ENCODE measurements at regions not wholly inside any gene's neighbourhood (a gene's known extent, or its start where the extent isn't known, plus 50 kb on each side); places are given as distances from the start of the nearest gene placed in this dataset.

DNA sequence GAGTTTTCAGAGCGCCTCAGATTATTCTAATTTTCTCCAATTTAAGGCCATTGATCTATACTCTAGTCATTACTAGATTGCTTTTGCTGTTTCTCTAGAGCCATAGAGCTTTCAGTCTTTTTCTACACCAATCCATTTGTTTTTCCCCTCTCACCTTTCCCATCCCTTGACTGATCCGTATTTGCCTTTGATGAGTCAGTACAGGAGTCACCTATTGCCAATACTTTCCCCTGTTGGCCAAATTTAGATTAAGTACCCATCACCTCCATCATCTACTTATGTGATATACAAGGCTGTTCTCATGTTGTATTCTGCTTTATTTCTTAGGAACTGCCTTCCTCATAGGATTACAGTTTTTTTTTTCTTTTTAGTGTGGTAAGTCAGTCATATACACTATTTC is 463.2 kb downstream of the KLF12 start:
- H3K14ac ChIP-seq (replicated peaks; ENCODE audit: low read depth, low read length) = no peak overlapping the region
- no peak overlapping the region for H2AK9ac ChIP-seq (replicated peaks; ENCODE audit: low read depth, low read length, poor library complexity)
- intact Hi-C loops (cut with micrococcal nuclease) (no loop called here), dilution Hi-C loops (cut with HindIII; ENCODE audit: low sequenced_read_pairs, unreplicated experiment) (no loop called here), in situ Hi-C loops (cut with MboI; ENCODE audit: low sequenced_read_pairs) (no loop called here)
- no peak overlapping the region for H3K4me3 ChIP-seq (ENCODE audit: insufficient read depth, low read depth, low read length)
- H3K9ac ChIP-seq (ENCODE audit: low read depth, low read length) = no peak overlapping the region
- no peaks in the 10 kb centered on the region for H4K20me1 ChIP-seq (ENCODE audit: insufficient read depth, low read length)
- no peak overlapping the region for H2AFZ ChIP-seq (replicated peaks; ENCODE audit: low read length, poor library complexity)
- H2BK15ac ChIP-seq (ENCODE audit: low read depth, low read length) = no peak overlapping the region
- H4K8ac ChIP-seq (ENCODE audit: low read depth in 2 of 2, low read length in 2 of 2) = no peak overlapping the region
- ChIA-PET CTCF (no interaction called here), POLR2A (ENCODE audit: unreplicated experiment) (no interaction called here)
- H3K4me2 ChIP-seq (ENCODE audit: low read depth, low read length) = no peak overlapping the region
- WGBS, 2 experiments (ENCODE audit: extremely low coverage in 2 of 2, insufficient read length in 1 of 2) = no CpG with 5 or more reads among the region's 2 CpGs
- TF ChIP-seq RCOR1 (IDR thresholded peaks at IDR 0.05; ENCODE audit: insufficient replicate concordance, low read length) (no peak), NFE2L2 (IDR thresholded peaks at IDR 0.05; ENCODE audit: low read depth, low read length) (no peak)
- H3K27ac ChIP-seq (ENCODE audit: insufficient read depth, low read length) = no peak overlapping the region
- no peaks in the 10 kb centered on the region for H3K79me1 ChIP-seq (ENCODE audit: low read depth in 1 of 2, low read length in 2 of 2)
- H3K4me1 ChIP-seq (ENCODE audit: control insufficient read depth, insufficient read depth, low read length) = peaks cover 3% of the 10 kb centered on the region; the same call in 1 of the 2 replicates
- H3K36me3 ChIP-seq (ENCODE audit: control insufficient read depth, insufficient read depth, low read length) = no peaks in the 10 kb centered on the region
- DNase-seq (no peak), ATAC-seq (ENCODE audit: low read depth) (no peak)
- H2BK120ac ChIP-seq (ENCODE audit: low read depth, low read length) = no peak overlapping the region
- peaks cover 3% of the 10 kb centered on the region; the same call in 1 of the 2 replicates for H3K9me1 ChIP-seq (ENCODE audit: insufficient read depth, low read length)
- H3K18ac ChIP-seq (ENCODE audit: low read depth, low read length) = no peak overlapping the region
- no peak overlapping the region for H3K23ac ChIP-seq (ENCODE audit: low read depth, low read length)
- H2BK5ac ChIP-seq (ENCODE audit: low read depth, low read length, poor library complexity, severe bottlenecking) = no peak overlapping the region
- no peak overlapping the region for H2AK5ac ChIP-seq (ENCODE audit: low read depth, low read length)
- H4K5ac ChIP-seq (ENCODE audit: low read depth, low read length) = no peak overlapping the region
- no TSS peak for BruUV-seq (replicated peaks)
- no peaks in the 10 kb centered on the region for H3K27me3 ChIP-seq (ENCODE audit: control insufficient read depth, insufficient read depth, low read length)
- no peaks in the 10 kb centered on the region for H3K9me3 ChIP-seq (ENCODE audit: control insufficient read depth, insufficient read depth, low read length)
- H4K91ac ChIP-seq (ENCODE audit: insufficient read depth, low read depth, low read length) = no peak overlapping the region
- H3K4ac ChIP-seq (ENCODE audit: low read depth, low read length) = no peak overlapping the region
- H3K56ac ChIP-seq (ENCODE audit: extremely low read depth, insufficient read depth, low read length) = no peak overlapping the region
- no peak overlapping the region for H2BK20ac ChIP-seq (ENCODE audit: low read depth, low read length)
